ENCODE measurements at regions not wholly inside any gene's neighbourhood (a gene's known extent, or its start where the extent isn't known, plus 50 kb on each side); places are given as distances from the start of the nearest gene placed in this dataset.

GRCh38 chr16:9533042-9533441, 441.6 kb downstream of the HAPSTR1 start:
- no peak for DNase-seq

DNA sequence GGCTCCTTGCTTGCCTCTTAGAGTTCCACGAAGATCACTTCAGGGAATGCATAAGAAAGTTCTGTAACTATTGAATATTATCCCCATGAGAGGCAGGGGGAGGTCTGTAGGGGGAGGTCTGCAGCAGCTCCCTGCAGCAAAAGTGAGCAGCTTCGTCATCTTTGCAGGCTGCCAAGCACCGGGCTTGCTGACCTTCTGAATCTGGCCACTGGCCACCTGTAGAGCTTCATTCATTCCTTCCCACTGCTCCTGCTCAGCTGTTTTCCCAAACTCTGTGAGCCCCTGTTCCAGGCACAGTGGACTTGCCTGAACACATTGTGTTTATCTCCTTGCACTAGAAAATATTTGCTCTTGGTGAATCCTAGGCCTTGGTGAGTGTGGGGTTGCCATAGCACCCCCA, 443.3 kb downstream of the HAPSTR1 start:
- DNase-seq = no peak

GRCh38 chr16:9536905-9537304, 445.5 kb downstream of the HAPSTR1 start:
- DNase-seq = no peak

GRCh38 chr16:9539346-9539745, 447.9 kb downstream of the HAPSTR1 start:
- no peak for DNase-seq

GRCh38 chr16:9541723-9542122, 450.3 kb downstream of the HAPSTR1 start:
- DNase-seq = no peak

- DNase-seq = no peak
Observed at GRCh38 chr16:9542165-9542755, 450.8 kb downstream of the HAPSTR1 start.

DNA sequence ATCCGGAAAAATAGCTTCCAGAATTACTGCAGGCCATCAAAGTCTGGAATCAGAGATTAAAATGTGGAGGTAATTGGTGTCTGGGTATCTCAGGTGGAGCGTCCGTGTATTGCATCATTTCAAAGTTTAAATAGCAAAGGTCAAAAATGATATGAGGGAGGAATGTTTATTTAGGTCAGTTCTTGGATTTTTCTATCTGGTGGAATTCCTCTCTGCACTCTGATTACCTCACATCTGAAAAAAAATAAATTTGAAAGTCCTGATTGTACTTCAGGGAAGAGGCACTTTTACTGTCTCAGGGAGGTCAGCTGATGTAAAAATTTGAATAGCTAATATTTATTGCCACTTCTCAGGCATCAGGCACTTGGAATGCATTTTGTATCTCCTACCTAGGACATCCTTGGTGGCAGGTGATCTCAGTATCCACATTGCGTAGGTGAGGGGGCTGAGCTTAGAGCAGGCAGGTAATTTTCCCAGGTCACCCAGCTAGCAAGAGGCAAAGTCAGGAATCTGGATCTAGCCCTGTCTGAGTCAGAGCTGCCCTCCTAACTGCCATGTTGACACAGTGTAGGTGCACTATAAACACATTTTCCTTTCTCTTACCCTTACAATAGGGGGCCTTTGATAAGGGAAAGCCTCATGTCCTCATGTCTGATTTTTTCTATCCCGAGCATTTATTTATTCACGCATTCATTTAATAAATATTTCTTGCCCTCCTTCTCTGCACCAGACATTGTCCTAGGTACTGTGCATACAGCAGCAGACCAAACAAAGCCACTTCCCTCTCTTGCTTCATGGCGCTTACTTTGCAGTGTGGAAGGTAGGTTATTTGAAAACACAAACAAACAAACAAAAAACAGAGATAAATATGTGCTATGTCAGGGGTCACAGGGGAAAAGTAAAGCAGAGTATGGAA, 454.3 kb downstream of the HAPSTR1 start:
- no peak for DNase-seq

DNA sequence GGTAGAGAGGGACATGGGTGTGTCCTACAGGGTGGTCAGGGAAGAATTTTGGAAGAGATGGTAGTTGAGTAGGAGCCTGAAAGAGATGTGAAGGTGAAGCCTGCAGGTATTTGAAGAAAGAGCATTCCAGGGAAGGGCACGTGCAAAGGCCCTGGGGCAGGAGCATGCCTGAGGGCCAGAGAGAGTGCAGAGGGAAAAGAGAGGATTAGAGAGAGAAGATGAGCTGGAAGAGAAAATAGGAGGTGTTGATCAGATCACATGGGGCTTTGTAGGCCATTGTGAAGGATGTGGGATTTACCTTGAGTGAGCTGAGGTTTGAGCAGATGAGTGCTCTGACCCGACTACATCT, 455.0 kb downstream of the HAPSTR1 start:
- DNase-seq = no peak

- no peak for DNase-seq
Observed at GRCh38 chr16:9549487-9549886, 458.0 kb downstream of the HAPSTR1 start.

DNA sequence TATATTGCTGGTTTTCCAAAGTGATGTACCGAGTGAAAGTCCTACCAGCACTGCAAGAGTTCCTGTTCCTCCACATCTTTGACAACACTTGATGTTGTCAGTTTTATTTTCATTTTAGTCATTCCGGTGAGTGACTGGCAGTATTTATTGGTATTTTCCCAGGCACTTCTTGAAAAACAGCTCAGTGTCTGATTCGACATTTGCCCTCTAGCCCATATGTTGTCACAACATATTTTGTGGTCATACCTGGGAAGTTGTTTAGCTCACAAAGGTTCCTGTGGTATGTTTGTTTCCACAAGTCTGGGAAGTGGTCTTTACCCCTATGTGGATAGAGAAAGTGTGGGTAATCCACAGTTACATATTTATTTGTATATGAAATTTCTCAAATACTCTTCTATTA, 463.6 kb downstream of the HAPSTR1 start:
- no peak for DNase-seq

GRCh38 chr16:9556949-9557665, 465.7 kb downstream of the HAPSTR1 start:
- no peak for DNase-seq

- DNase-seq = no peak
Observed at GRCh38 chr16:9557713-9558112, 466.3 kb downstream of the HAPSTR1 start.

- no peak for DNase-seq
Observed at GRCh38 chr16:9566099-9566498, 474.7 kb downstream of the HAPSTR1 start.

DNA sequence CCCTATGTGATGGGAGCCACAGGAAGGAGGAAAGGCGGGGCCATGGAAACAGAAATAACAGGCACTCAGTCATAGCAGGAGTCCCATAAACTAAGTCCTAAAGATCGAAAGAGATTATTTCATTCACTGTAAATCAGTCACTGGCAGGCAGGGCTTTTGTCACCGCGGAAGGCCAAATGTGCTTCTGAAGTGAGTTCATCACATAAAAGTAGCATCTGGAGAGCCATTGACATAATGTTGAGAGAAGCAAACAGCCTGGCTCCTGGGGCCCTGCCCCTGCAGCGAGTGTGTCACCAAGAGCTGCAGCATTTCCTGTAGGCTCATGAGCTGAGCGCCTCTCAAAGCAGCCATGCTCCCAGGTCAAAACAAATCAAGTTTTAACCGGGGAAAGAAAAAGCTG, 476.2 kb downstream of the HAPSTR1 start:
- no peak for DNase-seq

DNA sequence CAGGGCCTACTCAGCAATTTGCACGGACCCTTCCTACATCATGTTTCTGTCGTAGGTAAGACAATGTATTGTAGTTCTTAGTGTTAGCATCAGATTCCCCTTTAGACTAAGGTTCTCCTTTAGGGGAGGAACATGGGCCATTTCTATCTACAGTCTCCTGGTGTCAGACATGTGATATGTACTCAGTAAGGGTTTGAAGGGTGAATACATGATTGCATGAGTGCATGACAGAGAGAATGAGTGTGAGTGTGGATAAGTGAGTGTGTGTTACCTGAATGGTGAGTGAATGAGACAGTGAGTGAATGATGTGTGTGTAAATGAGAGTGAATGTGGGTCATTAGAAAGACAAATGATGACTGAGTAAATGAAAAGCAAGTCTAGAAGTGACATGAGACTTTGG, 476.8 kb downstream of the HAPSTR1 start:
- DNase-seq = no peak

- no peak for DNase-seq
Observed at GRCh38 chr16:9570521-9570920, 479.1 kb downstream of the HAPSTR1 start.

GRCh38 chr16:9578459-9578858, 487.0 kb downstream of the HAPSTR1 start:
- no peak for DNase-seq

DNA sequence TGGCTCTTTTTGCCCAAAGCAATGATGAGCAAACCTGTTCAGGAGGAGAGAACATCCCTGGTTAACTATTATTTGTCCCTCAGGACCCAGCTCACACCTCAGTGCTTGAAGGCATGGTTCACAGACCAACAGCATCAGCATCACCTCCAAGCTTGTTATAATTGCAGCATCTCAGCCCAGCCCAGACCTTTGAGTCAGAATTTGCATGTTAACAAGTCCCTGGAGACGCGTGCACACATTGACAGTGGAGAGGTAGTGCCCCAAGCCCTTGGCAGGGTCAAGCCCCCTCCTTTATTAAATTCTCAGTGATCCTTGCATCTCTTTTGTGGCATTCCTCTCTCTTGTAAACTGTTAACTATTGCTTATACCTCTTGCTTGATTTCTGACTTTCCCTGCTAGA, 488.6 kb downstream of the HAPSTR1 start:
- DNase-seq = no peak

GRCh38 chr16:9593440-9593839, 502.0 kb downstream of the HAPSTR1 start:
- DNase-seq = no peak

DNA sequence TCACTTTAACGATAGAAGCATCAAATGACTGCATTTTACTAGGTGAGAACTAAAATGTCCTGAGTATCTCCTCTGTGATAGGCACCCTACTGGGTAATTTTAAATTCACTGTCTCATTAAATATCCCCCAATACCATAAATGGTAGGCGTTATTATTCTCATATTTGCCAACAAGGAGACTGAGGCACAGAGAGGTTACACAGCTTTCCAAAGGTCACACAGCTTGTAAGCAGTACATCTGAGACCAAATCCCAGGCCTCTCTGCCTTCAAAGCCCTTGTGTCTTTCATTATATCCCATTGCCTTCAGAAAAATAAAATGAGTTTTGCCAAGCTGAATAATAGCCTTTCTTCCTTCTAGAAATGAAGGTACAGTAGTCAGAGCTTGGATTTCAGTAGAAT, 502.6 kb downstream of the HAPSTR1 start:
- DNase-seq = no peak

GRCh38 chr16:9594946-9595345, 503.5 kb downstream of the HAPSTR1 start:
- no peak for DNase-seq

DNA sequence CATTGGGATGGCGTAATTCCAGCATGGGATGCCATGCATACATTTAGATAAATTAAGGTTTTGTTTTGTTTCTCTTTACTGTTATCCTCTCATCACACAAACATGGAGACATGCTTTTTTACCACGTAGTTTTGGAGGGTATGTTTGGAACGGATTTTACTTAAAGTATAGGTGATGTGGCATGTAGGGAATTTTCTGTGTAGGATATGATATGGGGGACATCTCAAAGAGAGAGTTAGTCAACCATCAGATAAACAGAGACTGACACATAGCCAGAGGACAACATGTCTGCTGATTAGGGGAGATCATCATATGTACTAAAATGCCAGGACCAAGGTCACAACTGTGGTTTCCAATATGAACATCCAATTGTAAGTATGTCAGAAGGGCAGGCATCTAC, 503.9 kb downstream of the HAPSTR1 start:
- DNase-seq = no peak

GRCh38 chr16:9596788-9597187, 505.3 kb downstream of the HAPSTR1 start:
- DNase-seq = no peak

All from CD4-positive, alpha-beta T cell treated with Interleukin-1 beta for 1 hour (primary cell).